ENCODE measurements at regions not wholly inside any gene's neighbourhood (a gene's known extent, or its start where the extent isn't known, plus 50 kb on each side); places are given as distances from the start of the nearest gene placed in this dataset.

- H2AFZ ChIP-seq: no peak overlapping the region
- no peak overlapping the region for H3K4me3 ChIP-seq
- H3K79me2 ChIP-seq (replicated peaks; ENCODE audit: insufficient read depth): no peaks in the 10 kb centered on the region
- no peaks in the 10 kb centered on the region for H3K27me3 ChIP-seq (ENCODE audit: insufficient read depth)
- no peaks in the 10 kb centered on the region for H4K20me1 ChIP-seq (replicated peaks; ENCODE audit: insufficient read depth)
- H3K27ac ChIP-seq (ENCODE audit: low read depth): no peak overlapping the region
- H3K9me2 ChIP-seq (ENCODE audit: insufficient read depth): no peaks in the 10 kb centered on the region
- no peaks in the 10 kb centered on the region for H3F3A ChIP-seq (replicated peaks; ENCODE audit: low read depth)
- H3K36me3 ChIP-seq (ENCODE audit: insufficient read depth): no peaks in the 10 kb centered on the region
- no peak for DNase-seq (ENCODE audit: low spot score)
- Mint-ChIP-seq H3K4me3 (no peak overlapping the region), H3K27me3 (ENCODE audit: insufficient read depth, low read depth, poor library complexity) (no peaks in the 10 kb centered on the region), H3K9me3 (no peaks in the 10 kb centered on the region), H3K4me1 (no peaks in the 10 kb centered on the region), H3K36me3 (ENCODE audit: low read depth) (no peaks in the 10 kb centered on the region), H3K27ac (no peak overlapping the region)
- no peak overlapping the region for H3K4me2 ChIP-seq
- no peaks in the 10 kb centered on the region for H3K4me1 ChIP-seq (ENCODE audit: insufficient read depth)
- no peak for ATAC-seq
- TF ChIP-seq JUNB (IDR thresholded peaks at IDR 0.05; ENCODE audit: unreplicated experiment): no peak
- no peak for TF ChIP-seq ZNF462 (CRISPR knock-in tag; IDR thresholded peaks at IDR 0.05)
- TF ChIP-seq, protein P1, sequence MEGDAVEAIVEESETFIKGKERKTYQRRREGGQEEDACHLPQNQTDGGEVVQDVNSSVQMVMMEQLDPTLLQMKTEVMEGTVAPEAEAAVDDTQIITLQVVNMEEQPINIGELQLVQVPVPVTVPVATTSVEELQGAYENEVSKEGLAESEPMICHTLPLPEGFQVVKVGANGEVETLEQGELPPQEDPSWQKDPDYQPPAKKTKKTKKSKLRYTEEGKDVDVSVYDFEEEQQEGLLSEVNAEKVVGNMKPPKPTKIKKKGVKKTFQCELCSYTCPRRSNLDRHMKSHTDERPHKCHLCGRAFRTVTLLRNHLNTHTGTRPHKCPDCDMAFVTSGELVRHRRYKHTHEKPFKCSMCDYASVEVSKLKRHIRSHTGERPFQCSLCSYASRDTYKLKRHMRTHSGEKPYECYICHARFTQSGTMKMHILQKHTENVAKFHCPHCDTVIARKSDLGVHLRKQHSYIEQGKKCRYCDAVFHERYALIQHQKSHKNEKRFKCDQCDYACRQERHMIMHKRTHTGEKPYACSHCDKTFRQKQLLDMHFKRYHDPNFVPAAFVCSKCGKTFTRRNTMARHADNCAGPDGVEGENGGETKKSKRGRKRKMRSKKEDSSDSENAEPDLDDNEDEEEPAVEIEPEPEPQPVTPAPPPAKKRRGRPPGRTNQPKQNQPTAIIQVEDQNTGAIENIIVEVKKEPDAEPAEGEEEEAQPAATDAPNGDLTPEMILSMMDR (conservative IDR thresholded peaks at IDR 0.05; ENCODE audit: low read depth in 2 of 2): no peak
- TF ChIP-seq REST (IDR thresholded peaks at IDR 0.05; ENCODE audit: unreplicated experiment): no peak
- TF ChIP-seq ZNF114 (CRISPR knock-in tag; IDR thresholded peaks at IDR 0.05): no peak
- no peak for TF ChIP-seq POLR2AphosphoS5 (IDR thresholded peaks at IDR 0.05; ENCODE audit: low read depth)
- TF ChIP-seq ZNF331 (CRISPR knock-in tag; IDR thresholded peaks at IDR 0.05; ENCODE audit: low read depth): no peak
- TF ChIP-seq EZH2phosphoT487 (IDR thresholded peaks at IDR 0.05; ENCODE audit: unreplicated experiment): no peak
- TF ChIP-seq NANOG (IDR thresholded peaks at IDR 0.05; ENCODE audit: borderline replicate concordance): no peak
Measured at GRCh38 chr3:117865338-117865737, 1155.8 kb downstream of the TUSC7 start.

Measured in GM23338 (cell line).